Erythroblast (primary cell): ENCODE measurements at regions not wholly inside any gene's neighbourhood (a gene's known extent, or its start where the extent isn't known, plus 50 kb on each side); places are given as distances from the start of the nearest gene placed in this dataset.
"Not testable (repeated sequence)": the region's sequence is repeated elsewhere in the genome, so short reads cannot be mapped to it uniquely, and the experiment has no call there.

Source experiments
- DNase-seq, 2 experiments: peaks; one replicate each; lab custom pipeline; 2025; lab: John Stamatoyannopoulos, UW
- GATA1 ChIP-seq: IDR thresholded peaks from 2 replicates; pipeline ENCODE4 v1.6.1; 2011; ENCODE audit warnings: low read depth, mild to moderate bottlenecking, control low read depth, low read length, moderate library complexity
- POLR2A ChIP-seq: IDR thresholded peaks from 2 replicates; pipeline ENCODE4 v1.6.1; 2011; ENCODE audit warnings: mild to moderate bottlenecking, low read length

DNA sequence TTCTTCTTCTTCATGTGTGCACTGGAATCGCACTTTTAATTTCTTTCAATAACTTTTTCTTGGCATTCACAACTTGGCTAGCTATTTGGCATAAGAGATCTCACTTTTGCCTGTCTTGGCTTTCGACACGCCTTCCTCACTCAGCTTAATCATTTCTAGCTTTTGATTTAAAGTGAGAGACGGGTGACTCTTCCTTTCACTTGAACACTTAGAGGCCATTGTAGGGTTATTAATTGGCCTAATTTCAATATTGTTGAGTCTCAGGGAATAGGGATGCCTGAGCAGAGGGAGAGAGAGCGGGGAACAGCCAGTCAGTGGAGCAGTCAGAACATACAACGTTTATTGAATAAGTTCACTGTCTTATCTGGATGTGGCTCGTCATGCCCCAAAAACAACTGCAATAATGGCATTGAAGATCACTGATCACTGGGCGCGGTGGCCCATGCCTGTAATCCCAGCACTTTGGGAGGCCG lies 200.3 kb downstream of the SEC14L1 start:
- no peak for TF ChIP-seq POLR2A
- TF ChIP-seq GATA1, result no peak
- DNase-seq, result no peak

DNA sequence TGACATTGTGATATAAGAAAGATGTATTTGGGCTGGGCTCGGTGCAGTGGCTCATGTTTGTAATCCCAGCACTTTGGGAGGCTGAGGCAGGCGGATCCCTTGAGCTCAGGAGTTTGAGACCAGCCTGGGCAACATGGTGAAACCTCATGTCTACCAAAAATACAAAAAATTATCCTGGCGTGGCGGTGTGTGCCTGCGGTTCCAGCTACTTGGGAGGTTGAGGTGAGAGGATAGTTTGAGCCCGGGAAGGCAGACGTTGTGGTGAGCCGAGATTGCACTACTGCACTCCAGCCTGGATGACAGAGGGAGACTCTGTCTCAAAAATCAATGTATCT lies 201.9 kb downstream of the SEC14L1 start:
- not testable (repeated sequence) for DNase-seq

DNA sequence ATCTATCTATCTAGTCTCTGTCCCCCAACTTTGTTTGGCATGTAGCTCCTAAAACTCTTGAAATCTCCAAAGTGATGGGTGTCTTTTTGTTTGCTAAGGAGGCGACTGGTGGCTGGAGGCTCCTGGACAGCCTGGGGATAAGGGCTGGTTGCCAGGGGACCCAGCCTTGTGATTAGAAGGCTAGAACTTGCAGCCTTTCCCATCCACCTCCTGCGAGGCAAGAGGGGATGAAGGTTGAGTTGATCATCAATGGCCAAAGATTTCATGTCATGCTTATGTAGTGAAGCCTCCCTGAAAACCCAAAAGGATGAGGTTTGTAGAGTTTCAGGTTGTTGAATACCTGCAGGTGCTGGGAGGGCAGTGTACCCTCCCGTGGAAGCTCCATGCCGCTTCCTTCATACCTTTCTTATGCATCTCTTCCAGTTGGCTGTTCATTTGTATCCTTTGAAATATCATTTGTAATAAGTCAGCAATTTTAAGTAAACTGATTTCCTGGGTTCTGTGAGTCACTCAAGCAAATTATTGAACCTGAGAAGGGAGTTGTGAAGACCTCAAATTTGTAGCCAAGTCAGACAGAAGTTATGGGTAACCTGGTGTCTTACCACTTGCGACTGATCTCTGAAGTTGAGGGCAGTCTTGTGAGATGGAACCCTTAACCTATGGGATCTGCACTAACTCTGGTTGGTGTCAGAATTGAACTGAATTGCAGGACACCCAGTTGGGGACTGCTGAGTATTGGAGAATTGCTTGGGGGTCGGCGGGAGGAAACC lies 202.4 kb downstream of the SEC14L1 start:
- no peak for TF ChIP-seq GATA1
- TF ChIP-seq POLR2A, result no peak
- no peak for DNase-seq

DNA sequence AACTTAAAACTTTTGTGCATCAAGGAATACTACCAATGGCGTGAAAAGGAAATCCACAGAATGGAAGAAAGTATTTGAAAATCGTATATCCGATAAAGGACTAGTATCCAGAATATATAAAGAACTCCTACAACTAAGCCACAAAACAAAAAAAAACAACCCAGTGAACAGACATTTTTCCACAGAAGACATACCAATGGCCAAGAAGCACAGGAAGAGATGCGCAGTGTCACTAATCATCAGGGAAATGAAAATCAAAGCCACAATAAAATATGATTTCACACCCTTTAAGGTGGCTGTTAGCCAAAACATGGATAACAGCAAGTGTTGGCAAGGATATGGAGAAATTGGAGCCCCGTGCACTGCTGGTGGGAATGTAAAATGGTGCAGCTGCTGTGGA lies 203.3 kb downstream of the SEC14L1 start:
- TF ChIP-seq POLR2A (no peak), GATA1 (no peak)
- DNase-seq, result no peak

DNA sequence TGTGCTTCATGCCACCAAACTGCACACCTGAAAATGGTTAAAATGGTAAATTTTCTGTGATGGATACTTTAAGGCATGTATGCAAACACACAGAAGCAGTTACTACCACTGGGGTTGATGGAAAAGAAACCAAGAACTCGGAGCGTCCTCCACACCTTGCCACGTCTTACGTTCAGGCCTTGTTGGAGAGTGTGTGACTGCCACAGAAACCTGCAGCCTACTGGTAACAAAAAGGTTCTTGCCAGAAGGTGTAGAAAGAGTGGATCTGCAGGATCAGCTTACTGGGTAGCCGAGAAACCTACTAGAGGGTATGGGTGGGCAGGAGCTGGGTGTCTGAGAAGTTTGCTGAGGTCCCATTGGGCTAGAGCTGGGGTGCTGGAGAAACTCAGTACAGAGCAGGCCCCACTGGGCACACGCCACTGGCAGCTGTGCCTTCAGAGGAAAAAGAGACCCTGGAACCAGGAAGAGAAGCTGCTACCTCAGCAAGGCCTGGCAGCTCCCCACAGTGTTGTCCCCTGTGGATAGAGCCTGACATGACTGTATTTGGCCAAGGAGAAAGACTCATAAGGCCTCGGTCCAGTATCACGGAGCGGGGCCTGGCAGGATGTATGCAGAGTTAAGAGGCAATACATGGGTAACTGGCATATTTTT lies 204.6 kb downstream of the SEC14L1 start:
- TF ChIP-seq POLR2A, result no peak
- no peak for TF ChIP-seq GATA1
- no peak for DNase-seq

DNA sequence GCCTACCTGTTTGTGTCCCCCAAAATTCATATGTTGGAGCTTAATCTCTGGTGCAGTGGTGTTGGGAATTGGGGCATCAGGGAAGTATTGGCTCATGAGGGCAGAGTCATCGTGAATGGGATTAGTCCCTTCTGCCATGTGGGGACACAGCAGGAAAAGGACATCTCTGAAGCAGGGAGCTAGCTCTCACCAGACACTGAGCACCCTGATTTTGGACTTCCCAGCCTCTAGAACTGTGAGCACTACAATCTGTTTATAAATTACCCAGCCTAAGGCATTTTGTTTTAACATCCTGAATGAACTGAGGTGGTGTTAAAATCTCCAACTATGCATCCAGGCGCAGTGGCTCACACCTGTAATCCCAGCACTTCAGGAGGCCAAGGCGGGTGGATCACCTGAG lies 206.0 kb downstream of the SEC14L1 start:
- TF ChIP-seq GATA1, result no peak
- TF ChIP-seq POLR2A, result no peak
- no peak for DNase-seq

DNA sequence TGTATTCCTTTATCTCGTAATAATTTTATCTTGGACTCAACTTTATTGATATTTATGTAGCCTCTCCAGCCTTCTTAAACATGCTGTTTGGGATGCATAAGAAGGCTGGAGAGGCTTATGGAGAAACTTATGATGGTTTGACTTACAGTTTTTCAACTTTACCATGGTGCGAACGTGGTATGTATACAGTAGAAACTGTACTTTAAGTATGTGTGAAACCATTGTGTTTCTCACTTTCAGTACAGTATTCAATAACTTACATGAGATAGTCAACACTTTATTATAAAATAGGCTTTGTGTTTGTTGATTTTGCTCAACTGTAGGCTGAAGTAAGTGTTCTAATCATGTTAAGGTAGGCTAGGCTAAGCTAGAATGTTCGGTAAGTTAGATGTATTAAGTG lies 206.8 kb downstream of the SEC14L1 start:
- no peak for DNase-seq
- TF ChIP-seq GATA1, result no peak
- no peak for TF ChIP-seq POLR2A

DNA sequence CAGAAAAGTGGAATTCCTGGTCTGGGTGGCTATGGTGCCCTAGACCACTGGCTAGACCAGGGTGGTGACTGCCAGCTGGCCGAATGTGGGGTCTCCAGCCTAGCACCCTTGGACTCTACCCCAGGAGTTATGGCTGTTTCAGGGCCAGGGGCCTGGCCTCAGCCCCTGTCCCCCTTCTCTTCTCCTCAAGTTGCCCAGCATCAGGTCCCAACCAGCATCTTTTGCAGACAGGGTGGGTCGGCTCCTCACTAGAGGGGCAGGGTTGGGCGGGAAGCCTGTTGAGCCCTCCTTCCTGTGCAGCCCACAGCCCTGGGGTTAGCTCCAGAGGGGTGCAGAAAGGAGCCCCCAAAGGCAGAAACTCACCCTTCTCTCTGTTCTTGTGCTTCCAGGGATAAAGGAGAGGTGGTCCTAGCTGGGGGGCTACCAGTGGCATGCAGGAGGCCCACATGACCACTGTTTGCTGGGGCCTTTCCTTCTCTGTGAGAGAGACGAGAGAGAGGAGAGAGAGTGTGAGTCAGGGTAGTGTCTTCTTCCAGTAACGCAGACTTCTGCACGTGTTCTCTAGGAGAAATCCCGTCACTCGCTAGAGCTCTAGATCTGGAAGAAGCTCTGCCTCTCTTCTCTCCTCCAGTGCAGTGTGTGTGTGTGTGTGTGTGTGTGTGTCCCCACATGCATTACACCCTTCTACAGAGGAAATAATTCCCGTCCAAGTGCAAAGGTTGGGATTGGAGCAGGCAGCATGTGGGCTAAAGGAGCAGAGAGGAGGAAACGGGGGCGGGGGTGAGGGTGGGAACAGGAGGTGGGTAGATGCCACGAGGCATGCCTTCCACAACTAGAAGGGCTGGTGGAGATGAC lies 209.4 kb downstream of the SEC14L1 start:
- TF ChIP-seq POLR2A (no peak), GATA1 (no peak)
- no peak for DNase-seq

DNA sequence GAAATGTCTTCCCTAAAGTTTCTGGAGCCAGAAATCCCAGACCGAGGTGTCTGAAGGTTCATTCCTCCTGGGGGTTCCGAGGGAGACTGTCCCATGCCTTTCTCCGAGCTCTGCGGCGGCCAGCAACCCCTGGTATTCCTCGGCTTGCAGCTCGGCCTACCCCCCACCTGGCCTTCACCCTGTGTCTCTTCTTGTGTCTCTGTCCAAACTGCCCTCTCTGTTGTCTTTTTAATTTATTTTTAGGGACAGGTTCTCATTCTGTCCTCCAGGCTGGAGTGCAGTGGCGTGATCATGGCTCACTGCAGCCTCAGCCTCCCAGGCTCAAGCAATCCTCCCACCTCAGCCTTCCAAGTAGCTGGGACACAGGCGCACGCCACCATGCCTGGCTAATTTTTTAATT lies 211.7 kb downstream of the SEC14L1 start:
- TF ChIP-seq GATA1 (no peak), POLR2A (no peak)
- DNase-seq, result no peak

DNA sequence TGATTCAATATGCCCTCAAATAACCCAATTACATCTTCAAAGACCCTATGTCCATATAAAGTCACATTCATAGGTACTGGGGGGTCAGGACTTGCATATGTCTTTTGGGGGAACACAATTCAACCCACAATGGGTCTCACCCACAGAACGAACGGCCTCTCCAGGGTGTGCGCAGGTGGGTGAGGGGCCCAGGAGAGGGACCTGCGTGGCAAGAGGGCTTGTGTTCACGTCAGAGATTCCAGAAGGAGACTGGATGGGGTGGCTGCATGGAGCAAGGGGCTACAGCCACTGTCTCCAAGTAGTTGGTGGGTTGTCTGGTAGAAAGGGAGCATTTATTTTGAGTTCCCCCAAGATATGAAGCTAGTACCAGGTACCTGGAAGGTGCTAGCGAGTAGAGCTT lies 212.2 kb downstream of the SEC14L1 start:
- no peak for DNase-seq
- no peak for TF ChIP-seq POLR2A
- no peak for TF ChIP-seq GATA1

DNA sequence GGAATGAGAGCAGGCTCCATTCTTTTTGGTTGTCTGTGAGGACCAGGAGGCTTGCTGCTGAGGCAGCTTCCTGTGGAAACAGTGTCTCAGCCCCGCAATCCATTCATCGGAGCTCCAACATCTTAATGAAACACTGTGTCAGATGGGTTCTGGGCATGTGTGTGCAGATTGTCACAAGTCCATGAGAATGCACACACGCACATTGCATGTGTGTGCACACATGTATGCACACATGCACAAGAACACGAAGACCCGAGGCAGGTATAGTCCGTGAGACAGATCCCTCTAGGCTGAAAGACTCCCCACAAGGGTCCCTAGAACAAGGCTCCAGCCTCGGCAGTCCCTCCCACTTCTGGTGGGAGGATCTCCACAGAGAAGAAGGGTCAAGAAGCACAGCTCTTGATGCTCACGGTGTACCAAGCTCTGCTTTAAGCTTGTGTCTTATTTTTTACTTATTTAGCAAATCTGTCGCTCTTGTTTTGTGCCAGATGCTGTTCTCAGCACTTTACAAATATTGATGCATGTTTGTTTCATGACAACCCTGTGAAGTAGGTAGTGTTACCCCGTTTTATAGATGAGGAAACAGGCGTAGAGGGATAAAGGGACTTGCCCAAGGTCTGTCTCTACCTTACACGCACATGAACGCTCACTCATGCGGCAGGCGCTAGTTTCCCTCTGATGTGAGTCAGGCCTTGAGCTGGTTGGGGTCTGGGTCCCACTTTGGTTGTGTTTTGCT lies 213.1 kb downstream of the SEC14L1 start:
- no peak for DNase-seq
- TF ChIP-seq POLR2A, result no peak
- no peak for TF ChIP-seq GATA1

DNA sequence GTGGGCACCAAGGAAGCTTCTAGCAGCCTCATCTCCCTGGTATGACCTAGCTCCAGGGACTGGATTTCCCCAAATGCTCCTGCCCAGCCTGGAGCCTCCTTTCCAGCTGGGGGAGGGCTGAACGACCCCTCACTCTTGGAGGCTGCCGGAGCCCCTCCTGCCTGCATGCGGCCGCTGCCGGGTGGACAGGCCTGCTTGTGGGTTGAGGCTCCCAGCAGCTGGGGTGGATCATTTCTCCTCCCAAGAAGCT lies 213.6 kb downstream of the SEC14L1 start:
- no peak for DNase-seq

DNA sequence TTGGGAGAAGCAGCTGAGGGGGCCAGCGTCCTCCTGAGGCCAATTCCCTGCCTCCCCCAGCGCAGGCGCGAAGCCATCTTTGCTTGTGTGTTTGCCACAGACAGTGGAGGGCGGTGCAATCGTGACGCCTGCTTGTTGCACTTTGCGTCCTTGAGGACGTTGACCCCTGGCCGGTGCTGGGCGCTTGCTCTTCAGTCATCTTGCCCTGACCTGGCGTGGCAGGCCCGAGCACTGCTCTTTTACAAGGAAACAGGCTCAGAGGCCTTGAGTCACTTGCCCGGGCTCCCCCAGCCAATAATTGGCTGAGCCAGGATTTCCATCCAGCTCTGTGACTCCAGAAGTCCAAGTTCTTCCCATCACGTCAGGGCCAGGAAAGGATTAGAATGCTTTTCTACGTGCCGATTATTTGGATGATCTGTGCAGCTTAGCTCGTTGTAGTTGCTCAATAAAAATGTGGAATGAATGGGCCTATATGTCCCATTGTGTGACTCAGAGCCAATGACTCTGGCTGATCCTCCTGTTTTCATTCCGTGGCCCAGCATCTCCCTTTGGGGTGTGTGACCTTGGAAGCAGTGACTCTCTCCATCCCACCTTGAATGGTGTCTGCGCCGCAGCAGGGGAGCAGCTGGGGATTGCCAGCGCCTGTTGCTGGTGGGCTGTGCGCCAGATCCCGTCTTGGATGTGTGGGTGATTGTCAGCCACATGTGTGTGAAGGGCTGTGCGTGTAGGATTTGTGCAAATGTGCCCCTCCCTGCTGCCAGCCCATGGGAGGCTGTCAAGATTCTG lies 214.1 kb downstream of the SEC14L1 start:
- no peak for DNase-seq
- TF ChIP-seq POLR2A (no peak), GATA1 (no peak)

More for the DNA sequence above, 213.6 kb downstream of the SEC14L1 start:
- TF ChIP-seq GATA1 (no peak), POLR2A (no peak)
